Ectodermal cell (in vitro differentiated cells): ENCODE measurements at regions not wholly inside any gene's neighbourhood (a gene's known extent, or its start where the extent isn't known, plus 50 kb on each side); places are given as distances from the start of the nearest gene placed in this dataset.

Experiments
- H3K27ac ChIP-seq: 2 replicates; pipeline ENCODE4 v1.7.0; 2013; ENCODE audit warnings: mild to moderate bottlenecking, low read depth, low read length; ENCODE audit not compliant: insufficient read depth, poor library complexity, severe bottlenecking
- H3K27me3 ChIP-seq: 2 replicates; pipeline ENCODE4 v1.7.0; 2013; ENCODE audit warnings: mild to moderate bottlenecking, low read length; ENCODE audit not compliant: insufficient read depth, control insufficient read depth, poor library complexity, severe bottlenecking
- H3K36me3 ChIP-seq: one replicate; pipeline ENCODE4 v1.7.0; 2013; ENCODE audit warnings: low read length; ENCODE audit not compliant: control insufficient read depth, insufficient read depth
- H3K4me1 ChIP-seq: one replicate; pipeline ENCODE4 v1.7.0; 2013; ENCODE audit warnings: low read length; ENCODE audit not compliant: control insufficient read depth, insufficient read depth
- H3K4me3 ChIP-seq: 2 replicates; pipeline ENCODE4 v1.7.0; 2013; ENCODE audit warnings: low read depth, low read length, control low read depth; ENCODE audit not compliant: insufficient read depth
- H3K9me3 ChIP-seq: 2 replicates; pipeline ENCODE4 v1.7.0; 2013; ENCODE audit warnings: mild to moderate bottlenecking, low read length, moderate library complexity; ENCODE audit not compliant: control insufficient read depth
- WGBS, 2 experiments: methylation state at CpG; one replicate each; pipeline ENCODE4 v1.1.7; 2013; ENCODE audit warnings: missing lambda C conversion rate in 2 of 2; 5-methylcytosine and 5-hydroxymethylcytosine counted together

- Histone ChIP-seq H3K36me3 (no peaks in the 10 kb centered on the region), H3K4me3 (no peak overlapping the region)
Measured at GRCh38 chr13:90902255-90902654, 445.2 kb upstream of the MIR17HG start.

GRCh38 chr13:90906554-90906953 lies 440.9 kb upstream of the MIR17HG start:
- Histone ChIP-seq H3K27ac (no peak overlapping the region), H3K4me3 (no peak overlapping the region), H3K4me1 (no peaks in the 10 kb centered on the region), H3K9me3 (no peaks in the 10 kb centered on the region), H3K36me3 (no peaks in the 10 kb centered on the region), H3K27me3 (no peaks in the 10 kb centered on the region)
- no CpG with 5 or more reads among the region's 1 CpG for WGBS, 2 experiments

More at GRCh38 chr13:90902255-90902654, 445.2 kb upstream of the MIR17HG start:
- Histone ChIP-seq H3K9me3 (no peaks in the 10 kb centered on the region), H3K4me1 (no peaks in the 10 kb centered on the region), H3K27ac (no peak overlapping the region), H3K27me3 (no peaks in the 10 kb centered on the region)
- WGBS, 2 experiments = 92 to 98% methylated on average over 2 of the region's 2 CpGs

GRCh38 chr13:90908792-90909191 lies 438.7 kb upstream of the MIR17HG start:
- Histone ChIP-seq H3K27ac (no peak overlapping the region), H3K4me1 (no peaks in the 10 kb centered on the region), H3K36me3 (no peaks in the 10 kb centered on the region), H3K9me3 (no peaks in the 10 kb centered on the region), H3K27me3 (no peaks in the 10 kb centered on the region), H3K4me3 (no peak overlapping the region)
- 95 to 96% methylated on average over 2 of the region's 2 CpGs for WGBS, 2 experiments

GRCh38 chr13:90910018-90910639 lies 437.4 kb upstream of the MIR17HG start:
- H3K36me3 ChIP-seq = no peaks in the 10 kb centered on the region
- 78 to 89% methylated on average over 2 to 3 of the region's 3 CpGs for WGBS, 2 experiments
- no peak overlapping the region for H3K4me3 ChIP-seq
- H3K4me1 ChIP-seq = no peaks in the 10 kb centered on the region
- no peaks in the 10 kb centered on the region for H3K9me3 ChIP-seq
- no peak overlapping the region for H3K27ac ChIP-seq
- no peaks in the 10 kb centered on the region for H3K27me3 ChIP-seq

- Histone ChIP-seq H3K27me3 (no peaks in the 10 kb centered on the region), H3K36me3 (no peaks in the 10 kb centered on the region), H3K9me3 (no peaks in the 10 kb centered on the region), H3K4me3 (no peak overlapping the region), H3K4me1 (no peaks in the 10 kb centered on the region), H3K27ac (no peak overlapping the region)
- no CpG with 5 or more reads among the region's 1 CpG for WGBS, 2 experiments
Measured at GRCh38 chr13:90912247-90912646, 435.2 kb upstream of the MIR17HG start.

GRCh38 chr13:90918536-90918935 lies 429.0 kb upstream of the MIR17HG start:
- Histone ChIP-seq H3K36me3 (no peaks in the 10 kb centered on the region), H3K27me3 (no peaks in the 10 kb centered on the region), H3K4me3 (no peak overlapping the region), H3K27ac (no peak overlapping the region), H3K9me3 (no peaks in the 10 kb centered on the region), H3K4me1 (no peaks in the 10 kb centered on the region)
- WGBS, 2 experiments = 82 to 93% methylated on average over 1 to 2 of the region's 2 CpGs

GRCh38 chr13:90919153-90919552 lies 428.3 kb upstream of the MIR17HG start:
- H3K4me3 ChIP-seq = no peak overlapping the region
- no peaks in the 10 kb centered on the region for H3K36me3 ChIP-seq
- no peaks in the 10 kb centered on the region for H3K27me3 ChIP-seq
- no peak overlapping the region for H3K27ac ChIP-seq
- 83 to 87% methylated on average over 3 of the region's 3 CpGs for WGBS, 2 experiments
- H3K4me1 ChIP-seq = no peaks in the 10 kb centered on the region
- H3K9me3 ChIP-seq = no peaks in the 10 kb centered on the region

- H3K4me3 ChIP-seq = no peak overlapping the region
- no peaks in the 10 kb centered on the region for H3K4me1 ChIP-seq
- no peaks in the 10 kb centered on the region for H3K36me3 ChIP-seq
- no peaks in the 10 kb centered on the region for H3K27me3 ChIP-seq
- no peak overlapping the region for H3K27ac ChIP-seq
- 95 to 97% methylated on average over 2 of the region's 2 CpGs for WGBS, 2 experiments
- H3K9me3 ChIP-seq = no peaks in the 10 kb centered on the region
Measured at GRCh38 chr13:90926459-90926858, 421.0 kb upstream of the MIR17HG start.

- no peaks in the 10 kb centered on the region for H3K27me3 ChIP-seq
- no peaks in the 10 kb centered on the region for H3K36me3 ChIP-seq
- no peak overlapping the region for H3K27ac ChIP-seq
- H3K4me3 ChIP-seq = no peak overlapping the region
- H3K9me3 ChIP-seq = no peaks in the 10 kb centered on the region
- 93 to 94% methylated on average over 7 of the region's 7 CpGs for WGBS, 2 experiments
- H3K4me1 ChIP-seq = no peaks in the 10 kb centered on the region
Measured at GRCh38 chr13:90928109-90928508, 419.4 kb upstream of the MIR17HG start.

GRCh38 chr13:90933097-90933826 lies 414.2 kb upstream of the MIR17HG start:
- Histone ChIP-seq H3K27me3 (no peaks in the 10 kb centered on the region), H3K9me3 (no peaks in the 10 kb centered on the region), H3K4me3 (no peak overlapping the region), H3K27ac (no peak overlapping the region), H3K36me3 (no peaks in the 10 kb centered on the region), H3K4me1 (no peaks in the 10 kb centered on the region)
- WGBS, 2 experiments = 89 to 93% methylated on average over 3 of the region's 3 CpGs
